ENCODE measurements at regions not wholly inside any gene's neighbourhood (a gene's known extent, or its start where the extent isn't known, plus 50 kb on each side); places are given as distances from the start of the nearest gene placed in this dataset.

- no peak for TF ChIP-seq CTCF (conservative IDR thresholded peaks at IDR 0.05; ENCODE audit: low read depth in 2 of 2)
- TF ChIP-seq POLR2AphosphoS5 (IDR thresholded peaks at IDR 0.05; ENCODE audit: low read depth) = no peak
- TF ChIP-seq EZH2phosphoT487 (IDR thresholded peaks at IDR 0.05; ENCODE audit: unreplicated experiment) = no peak
Measured at GRCh38 chr4:41385481-41385880, 128.8 kb downstream of the UCHL1 start (continued).

GRCh38 chr4:41388080-41388479 is 131.4 kb downstream of the UCHL1 start:
- ATAC-seq = no peak
- Mint-ChIP-seq H3K4me3 (no peak overlapping the region), H3K36me3 (ENCODE audit: low read depth) (no peaks in the 10 kb centered on the region), H3K4me1 (peaks cover 4% of the 10 kb centered on the region; the same call in 1 of the 3 replicates), H3K9me3 (no peaks in the 10 kb centered on the region), H3K27ac (no peak overlapping the region), H3K27me3 (ENCODE audit: insufficient read depth, low read depth, poor library complexity) (peaks cover 1% of the 10 kb centered on the region)
- Histone ChIP-seq H3F3A (replicated peaks; ENCODE audit: low read depth) (no peaks in the 10 kb centered on the region), H3K4me3 (no peak overlapping the region), H3K79me2 (replicated peaks; ENCODE audit: insufficient read depth) (no peaks in the 10 kb centered on the region), H4K20me1 (replicated peaks; ENCODE audit: insufficient read depth) (no peaks in the 10 kb centered on the region), H2AFZ (no peak overlapping the region), H3K27ac (ENCODE audit: low read depth) (no peak overlapping the region), H3K9me2 (ENCODE audit: insufficient read depth) (peaks cover 11% of the 10 kb centered on the region; the same call in 1 of the 2 replicates), H3K36me3 (ENCODE audit: insufficient read depth) (no peaks in the 10 kb centered on the region), H3K27me3 (ENCODE audit: insufficient read depth) (no peaks in the 10 kb centered on the region), H3K4me1 (ENCODE audit: insufficient read depth) (no peaks in the 10 kb centered on the region), H3K4me2 (no peak overlapping the region)
- DNase-seq (ENCODE audit: low spot score) = no peak
- TF ChIP-seq ZNF331 (CRISPR knock-in tag; IDR thresholded peaks at IDR 0.05; ENCODE audit: low read depth) = no peak
- TF ChIP-seq ZNF114 (CRISPR knock-in tag; IDR thresholded peaks at IDR 0.05) = no peak
- no peak for TF ChIP-seq CTCF (conservative IDR thresholded peaks at IDR 0.05; ENCODE audit: low read depth in 2 of 2)
- TF ChIP-seq ZNF462 (CRISPR knock-in tag; IDR thresholded peaks at IDR 0.05) = no peak
- no peak for TF ChIP-seq ETS1 (IDR thresholded peaks at IDR 0.05)
- no peak for TF ChIP-seq JUNB (IDR thresholded peaks at IDR 0.05; ENCODE audit: unreplicated experiment)
- no peak for TF ChIP-seq POLR2AphosphoS5 (IDR thresholded peaks at IDR 0.05; ENCODE audit: low read depth)
- no peak for TF ChIP-seq STAT1 (IDR thresholded peaks at IDR 0.05; ENCODE audit: unreplicated experiment)
- no peak for TF ChIP-seq EZH2 (IDR thresholded peaks at IDR 0.05; ENCODE audit: low read depth, unreplicated experiment)
- TF ChIP-seq EZH2phosphoT487 (IDR thresholded peaks at IDR 0.05; ENCODE audit: unreplicated experiment) = no peak
- TF ChIP-seq NANOG (IDR thresholded peaks at IDR 0.05; ENCODE audit: borderline replicate concordance) = no peak
- no peak for TF ChIP-seq CREB1 (CRISPR knock-in tag; IDR thresholded peaks at IDR 0.05; ENCODE audit: low read depth)
